Mesothelial cell of epicardium (in vitro differentiated cells): ENCODE measurements at regions not wholly inside any gene's neighbourhood (a gene's known extent, or its start where the extent isn't known, plus 50 kb on each side); places are given as distances from the start of the nearest gene placed in this dataset.

Source experiments
- DNase-seq, 2 experiments: peaks; one replicate each; pipeline ENCODE4 v3.0.0; 2021; ENCODE audit warnings: low spot score in 2 of 2; ENCODE audit not compliant: unreplicated experiment in 2 of 2
- H3K27ac Mint-ChIP-seq: 2 replicates; pipeline ENCODE4 v1.8.0; 2021; ENCODE audit warnings: mixed read lengths
- H3K27me3 Mint-ChIP-seq: 2 replicates; pipeline ENCODE4 v1.8.0; 2021; ENCODE audit warnings: low read depth, mixed read lengths
- H3K36me3 Mint-ChIP-seq: 2 replicates; pipeline ENCODE4 v1.8.0; 2021; ENCODE audit warnings: mixed read lengths
- H3K4me1 Mint-ChIP-seq: 2 replicates; pipeline ENCODE4 v1.8.0; 2021; ENCODE audit warnings: mixed read lengths
- H3K4me3 Mint-ChIP-seq: 2 replicates; pipeline ENCODE4 v1.8.0; 2021; ENCODE audit warnings: mild to moderate bottlenecking, moderate library complexity, mixed read lengths
- H3K9me3 Mint-ChIP-seq: 2 replicates; pipeline ENCODE4 v1.8.0; 2021; ENCODE audit warnings: mixed read lengths
- TF ChIP-seq, protein P1 (sequence below): fragments of 200-600 bp; sonication (generic); IDR thresholded peaks from one replicate; pipeline ENCODE4 v1.5.0; 2021; ENCODE audit warnings: antibody characterized with exemption; ENCODE audit not compliant: unreplicated experiment

- TF ChIP-seq, protein P1, sequence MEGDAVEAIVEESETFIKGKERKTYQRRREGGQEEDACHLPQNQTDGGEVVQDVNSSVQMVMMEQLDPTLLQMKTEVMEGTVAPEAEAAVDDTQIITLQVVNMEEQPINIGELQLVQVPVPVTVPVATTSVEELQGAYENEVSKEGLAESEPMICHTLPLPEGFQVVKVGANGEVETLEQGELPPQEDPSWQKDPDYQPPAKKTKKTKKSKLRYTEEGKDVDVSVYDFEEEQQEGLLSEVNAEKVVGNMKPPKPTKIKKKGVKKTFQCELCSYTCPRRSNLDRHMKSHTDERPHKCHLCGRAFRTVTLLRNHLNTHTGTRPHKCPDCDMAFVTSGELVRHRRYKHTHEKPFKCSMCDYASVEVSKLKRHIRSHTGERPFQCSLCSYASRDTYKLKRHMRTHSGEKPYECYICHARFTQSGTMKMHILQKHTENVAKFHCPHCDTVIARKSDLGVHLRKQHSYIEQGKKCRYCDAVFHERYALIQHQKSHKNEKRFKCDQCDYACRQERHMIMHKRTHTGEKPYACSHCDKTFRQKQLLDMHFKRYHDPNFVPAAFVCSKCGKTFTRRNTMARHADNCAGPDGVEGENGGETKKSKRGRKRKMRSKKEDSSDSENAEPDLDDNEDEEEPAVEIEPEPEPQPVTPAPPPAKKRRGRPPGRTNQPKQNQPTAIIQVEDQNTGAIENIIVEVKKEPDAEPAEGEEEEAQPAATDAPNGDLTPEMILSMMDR = no peak
- Mint-ChIP-seq H3K27ac (no peak overlapping the region), H3K9me3 (peaks cover 5% of the 10 kb centered on the region), H3K36me3 (no peaks in the 10 kb centered on the region), H3K27me3 (no peaks in the 10 kb centered on the region), H3K4me1 (peaks cover 52% of the 10 kb centered on the region), H3K4me3 (no peak overlapping the region)
- DNase-seq = no peak
Measured at GRCh38 chr2:236823041-236823629, 253.5 kb downstream of the ACKR3 start.

- Mint-ChIP-seq H3K27me3 (no peaks in the 10 kb centered on the region), H3K4me3 (no peak overlapping the region), H3K36me3 (no peaks in the 10 kb centered on the region), H3K9me3 (peaks cover 5% of the 10 kb centered on the region), H3K27ac (peak overlapping the region; percentile 28), H3K4me1 (peaks cover 45% of the 10 kb centered on the region)
- DNase-seq = no peak
- TF ChIP-seq, protein P1 = no peak
Measured at GRCh38 chr2:236823963-236824362, 254.3 kb downstream of the ACKR3 start.

- Mint-ChIP-seq H3K27ac (peak overlapping the region; percentile 23), H3K9me3 (peaks cover 5% of the 10 kb centered on the region), H3K4me3 (no peak overlapping the region), H3K27me3 (no peaks in the 10 kb centered on the region), H3K4me1 (peaks cover 41% of the 10 kb centered on the region), H3K36me3 (no peaks in the 10 kb centered on the region)
- TF ChIP-seq, protein P1 = no peak
- DNase-seq = no peak
Measured at GRCh38 chr2:236824836-236825235, 255.2 kb downstream of the ACKR3 start.

- Mint-ChIP-seq H3K4me3 (no peak overlapping the region), H3K27me3 (no peaks in the 10 kb centered on the region), H3K36me3 (no peaks in the 10 kb centered on the region), H3K9me3 (peaks cover 5% of the 10 kb centered on the region), H3K4me1 (peaks cover 41% of the 10 kb centered on the region), H3K27ac (no peak overlapping the region)
- DNase-seq = no peak
- TF ChIP-seq, protein P1 = no peak
Measured at GRCh38 chr2:236825989-236826510, 256.4 kb downstream of the ACKR3 start.

DNA sequence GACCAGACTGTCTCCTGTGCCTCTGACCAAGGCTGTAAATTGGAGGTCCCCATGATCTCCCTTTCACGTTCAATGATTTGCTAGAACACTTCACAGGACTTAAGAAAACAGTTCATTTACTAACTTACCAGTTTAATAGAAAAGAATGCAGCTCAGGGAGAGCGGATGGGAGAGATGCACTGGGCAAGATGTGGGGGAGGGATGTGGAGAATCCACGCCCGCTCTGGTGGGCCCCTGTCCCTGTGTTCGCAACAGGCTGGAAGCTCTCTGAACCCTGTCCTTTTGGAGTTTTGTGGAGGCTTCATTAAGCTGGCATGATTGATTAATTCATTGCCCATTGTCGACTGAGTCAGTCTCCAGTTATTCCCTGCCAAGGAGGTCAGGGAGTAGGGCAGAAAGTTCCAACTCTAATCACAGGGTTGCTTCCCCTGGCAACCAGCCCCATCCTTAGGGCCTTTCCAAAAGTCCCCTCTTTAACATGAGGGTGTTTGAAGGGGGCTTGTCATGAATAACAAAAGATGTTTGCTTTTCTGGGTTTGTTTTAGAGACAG lies 257.1 kb downstream of the ACKR3 start:
- no peak overlapping the region for H3K4me3 Mint-ChIP-seq
- H3K36me3 Mint-ChIP-seq = no peaks in the 10 kb centered on the region
- H3K27ac Mint-ChIP-seq = no peak overlapping the region
- no peaks in the 10 kb centered on the region for H3K27me3 Mint-ChIP-seq
- H3K9me3 Mint-ChIP-seq = peaks cover 5% of the 10 kb centered on the region
- TF ChIP-seq, protein P1 = no peak
- peaks cover 41% of the 10 kb centered on the region for H3K4me1 Mint-ChIP-seq
- DNase-seq = no peak
